Loucy (cell line): ENCODE measurements at regions not wholly inside any gene's neighbourhood (a gene's known extent, or its start where the extent isn't known, plus 50 kb on each side); places are given as distances from the start of the nearest gene placed in this dataset.

Experiments used
- H2AFZ ChIP-seq: fragments of 200-600 bp; sonication (generic); 2 replicates; pipeline ENCODE4 v1.6.0; 2016; ENCODE audit warnings: antibody characterized with exemption, mild to moderate bottlenecking, low read length, moderate library complexity
- H3F3A ChIP-seq: fragments of 200-600 bp; 2 replicates; pipeline ENCODE4 v1.6.0; 2016; ENCODE audit warnings: antibody characterized with exemption, low read depth, mild to moderate bottlenecking
- H3K27me3 ChIP-seq: fragments of 200-600 bp; sonication (generic); 2 replicates; pipeline ENCODE4 v1.6.1; 2014; ENCODE audit warnings: low read length, mild to moderate bottlenecking; ENCODE audit not compliant: insufficient read depth, poor library complexity, severe bottlenecking
- H3K36me3 ChIP-seq: fragments of 200-600 bp; sonication (generic); 2 replicates; pipeline ENCODE4 v1.6.1; 2016; ENCODE audit warnings: low read length; ENCODE audit not compliant: insufficient read depth
- H3K4me1 ChIP-seq: fragments of 200-600 bp; sonication (generic); 2 replicates; pipeline ENCODE4 v1.5.1; 2014; ENCODE audit warnings: low read length, mild to moderate bottlenecking; ENCODE audit not compliant: insufficient read depth, poor library complexity, severe bottlenecking
- H3K4me2 ChIP-seq: fragments of 200-600 bp; sonication (generic); 2 replicates; pipeline ENCODE4 v1.6.0; 2014; ENCODE audit warnings: antibody characterized with exemption, low read length, low read depth, mild to moderate bottlenecking; ENCODE audit not compliant: poor library complexity, severe bottlenecking
- H3K4me3 ChIP-seq: fragments of 200-600 bp; sonication (generic); 2 replicates; pipeline ENCODE4 v1.5.1; 2014; ENCODE audit warnings: low read length, mild to moderate bottlenecking, mixed read lengths; ENCODE audit not compliant: poor library complexity, severe bottlenecking
- H3K79me2 ChIP-seq: fragments of 200-600 bp; sonication (generic); 2 replicates; pipeline ENCODE4 v1.6.1; 2014; ENCODE audit warnings: low read length; ENCODE audit not compliant: insufficient read depth
- H3K9ac ChIP-seq: fragments of 200-600 bp; sonication (generic); 2 replicates; pipeline ENCODE4 v1.6.0; 2014; ENCODE audit warnings: mild to moderate bottlenecking, low read depth, low read length, moderate library complexity; ENCODE audit not compliant: poor library complexity, severe bottlenecking
- H3K9me2 ChIP-seq: fragments of 200-600 bp; sonication (generic); replicated peaks from 2 replicates; pipeline ENCODE4 v1.6.1; 2016; ENCODE audit warnings: low read depth, low read length, mixed read lengths
- H3K9me3 ChIP-seq: fragments of 200-600 bp; sonication (generic); 2 replicates; pipeline ENCODE4 v1.6.1; 2014; ENCODE audit warnings: mild to moderate bottlenecking, antibody characterized with exemption, low read length, low read depth; ENCODE audit not compliant: insufficient read depth
- H4K20me1 ChIP-seq: fragments of 200-600 bp; sonication (generic); 2 replicates; pipeline ENCODE4 v1.6.0; 2014; ENCODE audit warnings: antibody characterized with exemption, low read length, mild to moderate bottlenecking; ENCODE audit not compliant: insufficient read depth, poor library complexity, severe bottlenecking
- CTCF ChIP-seq: fragments of 200-600 bp; sonication (generic); conservative IDR thresholded peaks from 2 replicates; pipeline ENCODE4 v1.5.1; 2014; ENCODE audit warnings: mild to moderate bottlenecking, antibody characterized with exemption, low read length
- EZH2phosphoT487 ChIP-seq: fragments of 200-600 bp; IDR thresholded peaks from 2 replicates; pipeline ENCODE4 v1.6.1; 2018; ENCODE audit warnings: antibody characterized with exemption, mild to moderate bottlenecking, moderate library complexity, borderline replicate concordance

GRCh38 chr6:104019075-104019753 lies 840.5 kb downstream of the HACE1 start:
- no peaks in the 10 kb centered on the region for H3K27me3 ChIP-seq
- no peaks in the 10 kb centered on the region for H3K4me1 ChIP-seq
- TF ChIP-seq EZH2phosphoT487 = no peak
- no peak for TF ChIP-seq CTCF

GRCh38 chr6:104017410-104018381 lies 842.0 kb downstream of the HACE1 start:
- Histone ChIP-seq H3K4me1 (no peaks in the 10 kb centered on the region), H4K20me1 (no peaks in the 10 kb centered on the region), H3K27me3 (no peaks in the 10 kb centered on the region), H2AFZ (no peak overlapping the region), H3K4me2 (no peak overlapping the region), H3K9me2 (no peaks in the 10 kb centered on the region), H3F3A (no peaks in the 10 kb centered on the region), H3K4me3 (no peak overlapping the region), H3K36me3 (no peaks in the 10 kb centered on the region), H3K9me3 (no peaks in the 10 kb centered on the region), H3K9ac (no peak overlapping the region), H3K79me2 (no peaks in the 10 kb centered on the region)
- no peak for TF ChIP-seq EZH2phosphoT487

More at GRCh38 chr6:104019075-104019753, 840.5 kb downstream of the HACE1 start:
- H3K36me3 ChIP-seq = no peaks in the 10 kb centered on the region
- H3K79me2 ChIP-seq = no peaks in the 10 kb centered on the region
- H3K4me2 ChIP-seq = no peak overlapping the region
- H3K4me3 ChIP-seq = no peak overlapping the region
- H3F3A ChIP-seq = no peaks in the 10 kb centered on the region
- H4K20me1 ChIP-seq = no peaks in the 10 kb centered on the region
- H3K9me3 ChIP-seq = no peaks in the 10 kb centered on the region
- no peak overlapping the region for H3K9ac ChIP-seq
- no peaks in the 10 kb centered on the region for H3K9me2 ChIP-seq
- H2AFZ ChIP-seq = no peak overlapping the region

DNA sequence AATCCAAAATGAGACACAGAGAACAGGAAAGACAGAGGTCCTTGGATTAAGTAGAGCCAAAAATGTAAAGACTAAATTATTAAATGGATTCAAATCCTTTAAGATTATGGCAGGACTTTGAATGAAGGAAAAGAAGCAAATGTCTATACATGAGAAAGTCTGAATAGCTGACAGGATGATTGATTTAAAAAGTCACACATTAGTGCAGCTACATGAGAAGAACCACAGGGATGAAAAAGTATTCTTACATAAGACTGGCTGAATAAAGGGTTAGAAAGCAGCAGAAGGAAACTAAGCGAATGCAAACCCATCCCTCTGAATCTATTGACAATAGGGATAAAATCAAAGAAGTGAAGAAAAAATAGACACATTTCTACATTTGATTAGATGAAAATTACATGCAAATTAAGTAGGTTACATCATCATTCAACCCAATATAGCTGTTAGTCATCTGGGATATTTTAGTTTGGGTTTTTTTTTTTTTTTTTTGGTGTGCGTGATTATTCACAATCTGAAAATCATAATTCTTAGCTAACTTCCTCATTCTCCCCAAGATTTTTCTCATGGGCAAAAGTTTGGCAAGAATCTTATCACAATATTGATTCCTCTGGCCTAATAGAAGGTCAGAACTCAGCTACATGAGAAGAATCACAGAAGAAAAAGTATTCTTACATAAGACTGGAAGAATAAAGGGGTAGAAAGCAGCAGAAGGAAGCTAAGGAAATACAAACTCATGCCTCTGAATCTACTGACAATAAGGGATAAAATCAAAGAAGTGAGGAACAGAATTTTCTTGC lies 845.4 kb downstream of the HACE1 start:
- H3K4me1 ChIP-seq = no peaks in the 10 kb centered on the region
- H3K36me3 ChIP-seq = no peaks in the 10 kb centered on the region
- H3K9ac ChIP-seq = no peak overlapping the region
- TF ChIP-seq CTCF (no peak), EZH2phosphoT487 (no peak)
- no peaks in the 10 kb centered on the region for H3K9me2 ChIP-seq
- no peak overlapping the region for H3K4me2 ChIP-seq
- no peaks in the 10 kb centered on the region for H4K20me1 ChIP-seq
- H3K4me3 ChIP-seq = no peak overlapping the region
- no peaks in the 10 kb centered on the region for H3K27me3 ChIP-seq
- H3K9me3 ChIP-seq = no peaks in the 10 kb centered on the region
- H3F3A ChIP-seq = no peaks in the 10 kb centered on the region
- no peaks in the 10 kb centered on the region for H3K79me2 ChIP-seq
- no peak overlapping the region for H2AFZ ChIP-seq
